ENCODE measurements at regions not wholly inside any gene's neighbourhood (a gene's known extent, or its start where the extent isn't known, plus 50 kb on each side); places are given as distances from the start of the nearest gene placed in this dataset.

- BruUV-seq (replicated peaks), result no TSS peak
Measured at GRCh38 chr7:109029866-109030265, 460.2 kb downstream of the DNAJB9 start.

More at GRCh38 chr7:109029866-109030265, 460.2 kb downstream of the DNAJB9 start:
- Histone ChIP-seq H2AK9ac (replicated peaks; ENCODE audit: low read depth, low read length, poor library complexity) (no peak overlapping the region), H3K79me1 (ENCODE audit: low read depth in 1 of 2, low read length in 2 of 2) (no peaks in the 10 kb centered on the region), H3K9me3 (ENCODE audit: control insufficient read depth, insufficient read depth, low read length) (peaks cover 12% of the 10 kb centered on the region), H3K56ac (ENCODE audit: extremely low read depth, insufficient read depth, low read length) (no peak overlapping the region), H4K8ac (ENCODE audit: low read depth in 2 of 2, low read length in 2 of 2) (no peak overlapping the region), H3K9ac (ENCODE audit: low read depth, low read length) (no peak overlapping the region), H3K4me3 (ENCODE audit: insufficient read depth, low read depth, low read length) (no peak overlapping the region), H3K36me3 (ENCODE audit: control insufficient read depth, insufficient read depth, low read length) (no peaks in the 10 kb centered on the region), H3K14ac (replicated peaks; ENCODE audit: low read depth, low read length) (no peak overlapping the region), H2AFZ (replicated peaks; ENCODE audit: low read length, poor library complexity) (no peak overlapping the region), H4K5ac (ENCODE audit: low read depth, low read length) (no peak overlapping the region), H3K27ac (ENCODE audit: insufficient read depth, low read length) (no peak overlapping the region), H2BK20ac (ENCODE audit: low read depth, low read length) (no peak overlapping the region), H2BK15ac (ENCODE audit: low read depth, low read length) (no peak overlapping the region), H3K4ac (ENCODE audit: low read depth, low read length) (no peak overlapping the region), H4K91ac (ENCODE audit: insufficient read depth, low read depth, low read length) (no peak overlapping the region), H3K9me1 (ENCODE audit: insufficient read depth, low read length) (no peaks in the 10 kb centered on the region), H3K18ac (ENCODE audit: low read depth, low read length) (no peak overlapping the region), H2BK120ac (ENCODE audit: low read depth, low read length) (no peak overlapping the region), H3K23ac (ENCODE audit: low read depth, low read length) (no peak overlapping the region), H4K20me1 (ENCODE audit: insufficient read depth, low read length) (no peaks in the 10 kb centered on the region), H2BK5ac (ENCODE audit: low read depth, low read length, poor library complexity, severe bottlenecking) (no peak overlapping the region), H3K27me3 (ENCODE audit: control insufficient read depth, insufficient read depth, low read length) (no peaks in the 10 kb centered on the region), H3K4me1 (ENCODE audit: control insufficient read depth, insufficient read depth, low read length) (no peaks in the 10 kb centered on the region), H3K4me2 (ENCODE audit: low read depth, low read length) (no peak overlapping the region), H2AK5ac (ENCODE audit: low read depth, low read length) (no peak overlapping the region)
- DNase-seq (no peak), ATAC-seq (ENCODE audit: low read depth) (no peak)
- CTCF ChIA-PET, result no interaction called here
- dilution Hi-C loops (cut with HindIII; ENCODE audit: low sequenced_read_pairs, unreplicated experiment), result no loop called here
- POLR2A ChIA-PET (ENCODE audit: unreplicated experiment), result no interaction called here
- in situ Hi-C loops (cut with MboI; ENCODE audit: low sequenced_read_pairs), result no loop called here
- intact Hi-C loops (cut with micrococcal nuclease), result no loop called here
- no CpG with 5 or more reads among the region's 3 CpGs for WGBS, 2 experiments (ENCODE audit: extremely low coverage in 2 of 2, insufficient read length in 1 of 2)
- TF ChIP-seq USF2 (IDR thresholded peaks at IDR 0.05; ENCODE audit: low read depth, low read length) (no peak), MXI1 (IDR thresholded peaks at IDR 0.05; ENCODE audit: borderline replicate concordance, low read depth, low read length) (no peak), CTCF (conservative IDR thresholded peaks at IDR 0.05; ENCODE audit: low read depth, low read length) (no peak), RCOR1 (IDR thresholded peaks at IDR 0.05; ENCODE audit: insufficient replicate concordance, low read length) (no peak)
